ENCODE measurements at regions not wholly inside any gene's neighbourhood (a gene's known extent, or its start where the extent isn't known, plus 50 kb on each side); places are given as distances from the start of the nearest gene placed in this dataset.
"Not testable (repeated sequence)": the region's sequence is repeated elsewhere in the genome, so short reads cannot be mapped to it uniquely, and the experiment has no call there.

- Mint-ChIP-seq H3K36me3 (ENCODE audit: insufficient read depth in 2 of 2) (no peaks in the 10 kb centered on the region), H3K27me3 (ENCODE audit: low read depth) (no peaks in the 10 kb centered on the region), H3K27ac (no peak overlapping the region), H3K9me3 (peaks cover 2 to 5% of the 10 kb centered on the region in 2 donors), H3K4me3 (no peak overlapping the region), H3K4me1 (ENCODE audit: low read depth) (no peaks in the 10 kb centered on the region)
- DNase-seq: no peak
- no peak for ATAC-seq (replicated peaks in 1 of 2)
These were observed 636.2 kb upstream of the CHAC2 start for GRCh38 chr2:53131416-53131815.

GRCh38 chr2:53130441-53130943, 637.1 kb upstream of the CHAC2 start:
- ATAC-seq (replicated peaks in 1 of 2) (peak in 1 of 2 donors; percentile 69), DNase-seq (peak in 1 of 2 donors; percentile 1)
- no peaks in the 10 kb centered on the region for H3K36me3 Mint-ChIP-seq (ENCODE audit: insufficient read depth in 2 of 2)
- peaks cover 2 to 6% of the 10 kb centered on the region in 2 donors for H3K9me3 Mint-ChIP-seq
- no peaks in the 10 kb centered on the region for H3K4me1 Mint-ChIP-seq (ENCODE audit: low read depth)
- no peaks in the 10 kb centered on the region for H3K27me3 Mint-ChIP-seq (ENCODE audit: low read depth)
- H3K4me3 Mint-ChIP-seq: no peak overlapping the region
- no peak overlapping the region for H3K27ac Mint-ChIP-seq

GRCh38 chr2:53129851-53130250, 637.8 kb upstream of the CHAC2 start:
- Mint-ChIP-seq H3K4me1 (ENCODE audit: low read depth) (no peaks in the 10 kb centered on the region), H3K9me3 (peaks cover 2 to 6% of the 10 kb centered on the region in 2 donors), H3K4me3 (no peak overlapping the region), H3K27ac (no peak overlapping the region), H3K36me3 (ENCODE audit: insufficient read depth in 2 of 2) (no peaks in the 10 kb centered on the region), H3K27me3 (ENCODE audit: low read depth) (no peaks in the 10 kb centered on the region)
- no peak for ATAC-seq (replicated peaks in 1 of 2)
- DNase-seq: no peak

GRCh38 chr2:53127061-53127650, 640.4 kb upstream of the CHAC2 start:
- Mint-ChIP-seq H3K27ac (no peak overlapping the region), H3K9me3 (peaks cover 1 to 2% of the 10 kb centered on the region in 2 donors), H3K27me3 (ENCODE audit: low read depth) (no peaks in the 10 kb centered on the region), H3K4me1 (ENCODE audit: low read depth) (no peaks in the 10 kb centered on the region), H3K36me3 (ENCODE audit: insufficient read depth in 2 of 2) (no peaks in the 10 kb centered on the region), H3K4me3 (no peak overlapping the region)
- ATAC-seq (replicated peaks in 1 of 2) (no peak), DNase-seq (no peak)

GRCh38 chr2:53114991-53115390, 652.6 kb upstream of the CHAC2 start:
- Mint-ChIP-seq H3K36me3 (ENCODE audit: insufficient read depth in 2 of 2) (no peaks in the 10 kb centered on the region), H3K9me3 (peaks cover 0 to 7% of the 10 kb centered on the region in 2 donors), H3K4me1 (ENCODE audit: low read depth) (no peaks in the 10 kb centered on the region), H3K27ac (no peak overlapping the region), H3K4me3 (no peak overlapping the region), H3K27me3 (ENCODE audit: low read depth) (no peaks in the 10 kb centered on the region)
- ATAC-seq (replicated peaks in 1 of 2): no peak
- no peak for DNase-seq

- H3K9me3 Mint-ChIP-seq: peaks cover 0 to 7% of the 10 kb centered on the region in 2 donors
- no peak overlapping the region for H3K4me3 Mint-ChIP-seq
- no peak for ATAC-seq (replicated peaks in 1 of 2)
- DNase-seq: no peak
- H3K36me3 Mint-ChIP-seq (ENCODE audit: insufficient read depth in 2 of 2): no peaks in the 10 kb centered on the region
- no peaks in the 10 kb centered on the region for H3K27me3 Mint-ChIP-seq (ENCODE audit: low read depth)
- no peaks in the 10 kb centered on the region for H3K4me1 Mint-ChIP-seq (ENCODE audit: low read depth)
- H3K27ac Mint-ChIP-seq: no peak overlapping the region
These were observed 653.0 kb upstream of the CHAC2 start for GRCh38 chr2:53114582-53114981.

GRCh38 chr2:53112408-53112807, 655.2 kb upstream of the CHAC2 start:
- H3K36me3 Mint-ChIP-seq (ENCODE audit: insufficient read depth in 2 of 2); H3K4me3 Mint-ChIP-seq; DNase-seq; H3K4me1 Mint-ChIP-seq (ENCODE audit: low read depth); H3K27me3 Mint-ChIP-seq (ENCODE audit: low read depth); H3K27ac Mint-ChIP-seq; ATAC-seq (replicated peaks in 1 of 2); H3K9me3 Mint-ChIP-seq: not testable (repeated sequence)

GRCh38 chr2:53111406-53111805, 656.2 kb upstream of the CHAC2 start:
- Mint-ChIP-seq H3K4me3 (no peak overlapping the region), H3K4me1 (ENCODE audit: low read depth) (no peaks in the 10 kb centered on the region), H3K27me3 (ENCODE audit: low read depth) (no peaks in the 10 kb centered on the region), H3K36me3 (ENCODE audit: insufficient read depth in 2 of 2) (peaks cover 0 to 1% of the 10 kb centered on the region in 2 donors), H3K27ac (no peak overlapping the region), H3K9me3 (peaks cover 4% of the 10 kb centered on the region in 2 donors)
- DNase-seq (no peak), ATAC-seq (replicated peaks in 1 of 2) (no peak)

GRCh38 chr2:53111004-53111403, 656.6 kb upstream of the CHAC2 start:
- Mint-ChIP-seq H3K27ac (no peak overlapping the region), H3K4me3 (no peak overlapping the region), H3K36me3 (ENCODE audit: insufficient read depth in 2 of 2) (peaks cover 0 to 1% of the 10 kb centered on the region in 2 donors), H3K4me1 (ENCODE audit: low read depth) (no peaks in the 10 kb centered on the region), H3K9me3 (peaks cover 5% of the 10 kb centered on the region in 2 donors), H3K27me3 (ENCODE audit: low read depth) (no peaks in the 10 kb centered on the region)
- DNase-seq (no peak), ATAC-seq (replicated peaks in 1 of 2) (no peak)

- Mint-ChIP-seq H3K27me3 (ENCODE audit: low read depth) (no peaks in the 10 kb centered on the region), H3K36me3 (ENCODE audit: insufficient read depth in 2 of 2) (peaks cover 0 to 1% of the 10 kb centered on the region in 2 donors), H3K4me3 (no peak overlapping the region), H3K9me3 (peaks cover 7 to 9% of the 10 kb centered on the region in 2 donors), H3K4me1 (ENCODE audit: low read depth) (no peaks in the 10 kb centered on the region), H3K27ac (no peak overlapping the region)
- DNase-seq (no peak), ATAC-seq (replicated peaks in 1 of 2) (no peak)
These were observed 659.4 kb upstream of the CHAC2 start for GRCh38 chr2:53108246-53108645.

GRCh38 chr2:53104263-53104662, 663.3 kb upstream of the CHAC2 start:
- Mint-ChIP-seq H3K36me3 (ENCODE audit: insufficient read depth in 2 of 2) (peaks cover 0 to 1% of the 10 kb centered on the region in 2 donors), H3K4me3 (no peak overlapping the region), H3K9me3 (peaks cover 4 to 9% of the 10 kb centered on the region in 2 donors), H3K4me1 (ENCODE audit: low read depth) (no peaks in the 10 kb centered on the region), H3K27ac (no peak overlapping the region), H3K27me3 (ENCODE audit: low read depth) (no peaks in the 10 kb centered on the region)
- DNase-seq (no peak), ATAC-seq (replicated peaks in 1 of 2) (no peak)

- Mint-ChIP-seq H3K36me3 (ENCODE audit: insufficient read depth in 2 of 2) (peaks cover 0 to 1% of the 10 kb centered on the region in 2 donors), H3K27ac (no peak overlapping the region), H3K27me3 (ENCODE audit: low read depth) (no peaks in the 10 kb centered on the region), H3K9me3 (peaks cover 4 to 9% of the 10 kb centered on the region in 2 donors), H3K4me3 (no peak overlapping the region), H3K4me1 (ENCODE audit: low read depth) (no peaks in the 10 kb centered on the region)
- ATAC-seq (replicated peaks in 1 of 2): no peak
- no peak for DNase-seq
These were observed 663.9 kb upstream of the CHAC2 start for GRCh38 chr2:53103679-53104078.

- Mint-ChIP-seq H3K36me3 (ENCODE audit: insufficient read depth in 2 of 2) (no peaks in the 10 kb centered on the region), H3K4me1 (ENCODE audit: low read depth) (no peaks in the 10 kb centered on the region), H3K4me3 (no peak overlapping the region), H3K9me3 (no peaks in the 10 kb centered on the region), H3K27me3 (ENCODE audit: low read depth) (no peaks in the 10 kb centered on the region), H3K27ac (no peak overlapping the region)
- ATAC-seq (replicated peaks in 1 of 2) (no peak), DNase-seq (no peak)
These were observed 668.9 kb upstream of the CHAC2 start for GRCh38 chr2:53098696-53099078.

- H3K36me3 Mint-ChIP-seq (ENCODE audit: insufficient read depth in 2 of 2): no peaks in the 10 kb centered on the region
- no peak overlapping the region for H3K4me3 Mint-ChIP-seq
- H3K4me1 Mint-ChIP-seq (ENCODE audit: low read depth): no peaks in the 10 kb centered on the region
- H3K9me3 Mint-ChIP-seq: peaks cover 2 to 3% of the 10 kb centered on the region in 2 donors
- no peaks in the 10 kb centered on the region for H3K27me3 Mint-ChIP-seq (ENCODE audit: low read depth)
- no peak for ATAC-seq (replicated peaks in 1 of 2)
- no peak for DNase-seq
- H3K27ac Mint-ChIP-seq: no peak overlapping the region
These were observed 671.3 kb upstream of the CHAC2 start for GRCh38 chr2:53096351-53096750.

All from activated T-cell treated with anti-CD3 and anti-CD28 coated beads, Interleukin-2, amount 50 U/mL, for 72 hours (primary cell).